AG09319 (cell line): ENCODE measurements at regions not wholly inside any gene's neighbourhood (a gene's known extent, or its start where the extent isn't known, plus 50 kb on each side); places are given as distances from the start of the nearest gene placed in this dataset.

Experiments used
- DNase-seq: peaks from one replicate; pipeline ENCODE4 v3.0.0-alpha.2; 2010; ENCODE audit warnings: low read depth; ENCODE audit errors: extremely low read depth
- TF ChIP-seq, protein P1 (sequence below): IDR thresholded peaks from 2 replicates; pipeline ENCODE4 v1.5.1; 2011; ENCODE audit warnings: low read depth, mild to moderate bottlenecking, inconsistent platforms, low read length, moderate library complexity

DNA sequence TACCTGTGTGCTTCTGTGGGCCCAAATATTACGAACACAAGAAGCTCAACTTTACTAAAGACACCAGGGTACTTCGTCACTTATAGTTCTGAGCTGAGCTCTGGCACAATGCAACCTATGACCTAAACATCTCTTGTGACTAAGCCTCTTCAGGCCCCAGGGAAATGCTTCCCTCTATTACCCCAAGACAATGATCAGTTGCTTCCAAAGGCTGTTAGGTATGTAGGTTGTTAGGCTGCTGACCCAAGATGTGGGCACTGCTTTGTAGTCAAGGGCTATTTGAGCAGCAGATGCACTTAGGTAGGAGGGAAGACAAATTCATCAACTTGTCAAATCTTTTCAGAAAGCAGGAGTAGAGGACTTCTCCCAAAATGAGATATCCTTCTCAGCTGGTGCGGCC, 640.1 kb downstream of the EPHA4 start:
- TF ChIP-seq, protein P1, sequence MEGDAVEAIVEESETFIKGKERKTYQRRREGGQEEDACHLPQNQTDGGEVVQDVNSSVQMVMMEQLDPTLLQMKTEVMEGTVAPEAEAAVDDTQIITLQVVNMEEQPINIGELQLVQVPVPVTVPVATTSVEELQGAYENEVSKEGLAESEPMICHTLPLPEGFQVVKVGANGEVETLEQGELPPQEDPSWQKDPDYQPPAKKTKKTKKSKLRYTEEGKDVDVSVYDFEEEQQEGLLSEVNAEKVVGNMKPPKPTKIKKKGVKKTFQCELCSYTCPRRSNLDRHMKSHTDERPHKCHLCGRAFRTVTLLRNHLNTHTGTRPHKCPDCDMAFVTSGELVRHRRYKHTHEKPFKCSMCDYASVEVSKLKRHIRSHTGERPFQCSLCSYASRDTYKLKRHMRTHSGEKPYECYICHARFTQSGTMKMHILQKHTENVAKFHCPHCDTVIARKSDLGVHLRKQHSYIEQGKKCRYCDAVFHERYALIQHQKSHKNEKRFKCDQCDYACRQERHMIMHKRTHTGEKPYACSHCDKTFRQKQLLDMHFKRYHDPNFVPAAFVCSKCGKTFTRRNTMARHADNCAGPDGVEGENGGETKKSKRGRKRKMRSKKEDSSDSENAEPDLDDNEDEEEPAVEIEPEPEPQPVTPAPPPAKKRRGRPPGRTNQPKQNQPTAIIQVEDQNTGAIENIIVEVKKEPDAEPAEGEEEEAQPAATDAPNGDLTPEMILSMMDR, result no peak
- no peak for DNase-seq

DNA sequence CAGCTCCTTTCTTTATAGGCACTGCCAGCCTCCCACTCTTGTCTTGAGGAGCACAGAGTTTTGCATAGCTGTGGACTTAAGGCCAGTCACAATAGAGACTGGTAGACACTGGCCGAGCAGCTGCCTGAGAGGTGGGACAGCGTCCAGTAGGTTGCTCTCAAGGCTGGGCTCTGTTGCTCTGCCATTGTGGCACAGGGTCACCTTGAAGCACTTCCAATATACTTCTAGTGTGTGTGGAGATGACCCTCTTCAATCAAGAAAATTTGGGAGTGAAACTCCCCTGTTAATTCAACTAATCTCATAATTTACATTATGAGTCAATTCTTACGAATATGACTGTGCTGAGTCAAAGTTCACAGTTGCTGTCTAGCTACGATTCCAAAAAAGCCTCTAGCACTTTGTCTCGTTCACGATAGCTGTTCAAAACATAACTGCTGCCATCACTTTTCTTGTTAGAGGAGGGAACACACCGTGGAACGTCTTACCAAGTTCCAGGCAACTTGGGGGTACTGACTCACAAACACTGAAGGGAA, 636.2 kb downstream of the EPHA4 start:
- TF ChIP-seq, protein P1, result no peak
- DNase-seq, result no peak

DNA sequence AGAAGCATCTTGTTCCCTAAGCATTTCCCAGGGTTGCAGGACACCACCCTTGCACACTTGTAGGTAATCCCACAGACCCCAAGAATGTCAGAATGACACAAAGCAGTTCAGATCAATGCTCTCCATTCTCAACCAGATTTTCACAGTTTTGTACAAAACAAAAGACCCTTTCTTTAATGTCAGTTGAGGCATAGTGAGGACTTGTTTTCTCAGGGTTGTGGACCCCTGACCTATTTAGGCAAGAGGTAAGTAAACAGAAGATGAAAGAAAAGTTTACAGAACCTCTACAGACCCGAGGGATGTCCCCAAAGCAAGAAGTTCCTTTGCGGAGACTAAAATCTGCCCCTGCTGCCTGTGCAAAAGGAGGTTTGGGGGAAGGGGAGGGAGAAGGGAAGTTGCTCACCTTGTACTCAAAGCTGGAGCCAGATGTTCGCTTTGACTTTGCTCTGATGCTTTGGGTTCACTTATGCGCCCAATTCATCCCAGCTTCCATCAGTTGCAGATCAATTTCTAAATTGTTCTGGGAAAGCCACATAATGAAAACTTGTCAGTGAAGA, 635.4 kb downstream of the EPHA4 start:
- TF ChIP-seq, protein P1, result no peak
- DNase-seq, result no peak

DNA sequence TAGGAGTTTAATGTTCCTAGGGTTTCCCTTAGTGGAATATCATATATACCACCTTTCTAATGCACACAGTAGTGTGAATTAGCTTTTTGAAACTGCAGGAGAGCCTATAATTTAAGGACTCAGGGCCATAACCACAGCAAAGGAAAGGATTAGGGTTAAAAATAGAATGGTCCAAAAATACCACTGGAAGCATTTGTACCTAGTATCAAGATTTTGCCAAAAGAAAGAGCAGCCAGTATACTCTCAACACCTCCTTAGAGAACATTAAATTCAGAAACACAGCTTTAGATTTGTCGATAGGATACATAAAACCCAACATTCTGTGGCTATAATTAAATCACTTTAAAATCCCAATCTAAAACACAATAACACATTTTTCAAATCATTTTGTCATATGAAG, 634.9 kb downstream of the EPHA4 start:
- no peak for DNase-seq

DNA sequence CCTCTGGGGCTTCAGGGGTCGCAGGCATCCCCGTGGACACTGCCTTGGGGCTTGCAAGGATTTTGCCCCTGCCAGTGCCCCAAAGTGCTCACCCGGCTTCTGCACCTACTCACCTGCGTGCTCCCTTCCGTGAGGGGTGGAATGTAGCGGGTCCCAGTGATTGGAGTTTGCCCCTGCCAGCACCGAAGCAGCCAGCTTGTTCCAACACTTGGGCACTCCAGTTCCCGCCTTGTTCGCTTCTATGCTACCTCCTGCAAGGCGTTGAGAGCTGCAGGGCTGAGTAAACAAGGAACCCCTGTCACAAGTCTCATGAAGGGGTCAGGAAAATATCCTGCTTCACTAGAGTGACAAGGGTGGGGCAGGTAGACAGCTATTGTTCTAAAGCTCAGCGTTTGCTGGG, 631.5 kb downstream of the EPHA4 start:
- TF ChIP-seq, protein P1, result no peak
- no peak for DNase-seq

More for the DNA sequence above, 634.9 kb downstream of the EPHA4 start:
- TF ChIP-seq, protein P1, result no peak

DNA sequence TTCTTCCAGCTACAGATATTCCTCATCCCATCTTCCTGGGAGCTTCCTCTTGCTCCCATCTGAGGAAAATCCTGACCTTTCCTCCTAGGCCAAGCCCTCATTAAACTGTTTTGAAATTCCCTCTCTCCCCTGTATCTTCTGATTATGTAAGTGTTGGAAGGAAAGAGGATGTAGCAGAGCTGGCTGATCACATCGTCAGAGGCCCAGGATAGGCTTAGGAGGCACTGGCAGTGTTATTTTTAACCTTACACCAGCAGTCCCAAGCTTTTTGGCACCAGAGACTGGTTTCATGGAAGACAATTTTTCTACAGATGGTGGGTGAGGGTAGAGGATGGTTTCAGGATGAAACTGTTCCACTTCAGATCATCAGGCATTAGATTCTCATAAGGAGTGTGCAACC, 630.4 kb downstream of the EPHA4 start:
- no peak for DNase-seq
- TF ChIP-seq, protein P1, result no peak

DNA sequence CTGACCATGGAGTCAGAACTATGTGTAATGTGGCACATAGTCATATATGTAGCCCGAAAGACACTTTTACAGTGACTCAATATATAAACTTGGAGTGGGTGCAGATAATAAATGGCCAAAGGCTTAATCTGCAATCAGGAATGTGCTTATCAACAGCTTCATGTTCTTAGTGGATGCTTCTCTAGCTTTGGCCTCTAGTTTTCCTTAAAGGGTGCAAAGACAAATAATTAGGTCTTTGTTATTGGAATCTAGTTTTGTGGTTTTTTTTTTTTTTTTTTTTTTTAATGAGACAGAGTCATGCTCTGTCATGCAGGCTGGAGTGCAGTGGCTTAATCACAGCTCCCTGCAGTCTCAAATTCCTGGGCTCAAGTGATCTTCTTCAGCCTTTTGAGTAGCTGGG, 625.6 kb downstream of the EPHA4 start:
- TF ChIP-seq, protein P1, result no peak
- no peak for DNase-seq
